ENCODE measurements at regions not wholly inside any gene's neighbourhood (a gene's known extent, or its start where the extent isn't known, plus 50 kb on each side); places are given as distances from the start of the nearest gene placed in this dataset.

DNA sequence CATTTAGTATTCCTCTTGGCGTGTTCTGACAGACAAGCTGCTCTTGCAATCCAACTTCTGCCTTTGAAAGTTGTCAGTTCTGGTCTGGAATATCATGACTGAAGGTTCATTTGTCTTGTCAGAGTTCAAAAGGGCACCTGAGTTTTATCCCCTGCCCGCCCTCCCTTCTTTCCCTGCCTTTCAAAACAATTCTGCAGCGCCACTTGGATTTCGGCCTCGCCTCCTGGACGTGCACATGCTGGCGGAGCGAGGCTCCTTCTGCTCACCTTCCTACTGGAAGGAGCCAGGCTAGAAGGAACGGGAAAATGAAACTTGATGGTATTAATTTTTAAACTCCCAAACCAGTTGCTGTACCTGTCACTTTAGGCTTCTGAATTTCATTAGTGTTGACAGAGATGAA, 55.7 kb upstream of the HDGFL1 start:
- Histone ChIP-seq H3K4me1 (ENCODE audit: insufficient read depth, low read length) (no peaks in the 10 kb centered on the region), H3K4me2 (ENCODE audit: insufficient read depth, low read length) (no peak overlapping the region), H3K9me3 (ENCODE audit: low read depth, low read length) (no peaks in the 10 kb centered on the region), H3K4me3 (ENCODE audit: insufficient read depth, low read length) (no peak overlapping the region), H2AFZ (ENCODE audit: low read length) (no peak overlapping the region), H3K27me3 (ENCODE audit: insufficient read depth, low read length) (no peaks in the 10 kb centered on the region), H3K79me2 (ENCODE audit: insufficient read depth, low read length) (no peaks in the 10 kb centered on the region), H3K36me3 (ENCODE audit: insufficient read depth, low read length) (no peaks in the 10 kb centered on the region), H4K20me1 (ENCODE audit: insufficient read depth, low read length) (no peaks in the 10 kb centered on the region), H3K27ac (ENCODE audit: low read depth, low read length) (no peak overlapping the region)
- DNase-seq (ENCODE audit: insufficient read length, low spot score, missing footprints) = no peak
- TF ChIP-seq, protein P1, sequence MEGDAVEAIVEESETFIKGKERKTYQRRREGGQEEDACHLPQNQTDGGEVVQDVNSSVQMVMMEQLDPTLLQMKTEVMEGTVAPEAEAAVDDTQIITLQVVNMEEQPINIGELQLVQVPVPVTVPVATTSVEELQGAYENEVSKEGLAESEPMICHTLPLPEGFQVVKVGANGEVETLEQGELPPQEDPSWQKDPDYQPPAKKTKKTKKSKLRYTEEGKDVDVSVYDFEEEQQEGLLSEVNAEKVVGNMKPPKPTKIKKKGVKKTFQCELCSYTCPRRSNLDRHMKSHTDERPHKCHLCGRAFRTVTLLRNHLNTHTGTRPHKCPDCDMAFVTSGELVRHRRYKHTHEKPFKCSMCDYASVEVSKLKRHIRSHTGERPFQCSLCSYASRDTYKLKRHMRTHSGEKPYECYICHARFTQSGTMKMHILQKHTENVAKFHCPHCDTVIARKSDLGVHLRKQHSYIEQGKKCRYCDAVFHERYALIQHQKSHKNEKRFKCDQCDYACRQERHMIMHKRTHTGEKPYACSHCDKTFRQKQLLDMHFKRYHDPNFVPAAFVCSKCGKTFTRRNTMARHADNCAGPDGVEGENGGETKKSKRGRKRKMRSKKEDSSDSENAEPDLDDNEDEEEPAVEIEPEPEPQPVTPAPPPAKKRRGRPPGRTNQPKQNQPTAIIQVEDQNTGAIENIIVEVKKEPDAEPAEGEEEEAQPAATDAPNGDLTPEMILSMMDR (IDR thresholded peaks at IDR 0.05; ENCODE audit: extremely low read depth, low read depth, low read length) = no peak

DNA sequence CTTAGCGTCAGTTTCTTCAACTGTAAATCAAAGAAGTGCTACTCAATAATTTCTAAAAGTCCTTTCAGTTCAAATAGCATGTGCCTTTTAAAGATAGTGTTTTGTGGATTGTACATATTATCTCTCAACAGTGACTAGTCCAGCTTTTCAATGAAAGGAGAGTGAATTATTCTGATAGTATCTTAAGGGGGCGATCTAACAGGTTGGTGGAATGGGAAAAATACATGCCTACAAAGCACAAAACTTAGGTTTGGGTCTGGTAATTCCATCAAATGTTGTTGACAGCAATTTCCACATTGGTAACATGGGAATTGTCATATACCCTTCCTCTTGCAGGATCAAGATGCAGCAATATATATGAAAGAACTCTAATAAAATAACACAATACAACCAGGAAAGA, 50.1 kb upstream of the HDGFL1 start:
- H3K4me3 ChIP-seq (ENCODE audit: insufficient read depth, low read length) = no peak overlapping the region
- H3K4me1 ChIP-seq (ENCODE audit: insufficient read depth, low read length) = no peaks in the 10 kb centered on the region
- DNase-seq (ENCODE audit: insufficient read length, low spot score, missing footprints) = no peak
- no peak overlapping the region for H3K27ac ChIP-seq (ENCODE audit: low read depth, low read length)
- no peaks in the 10 kb centered on the region for H4K20me1 ChIP-seq (ENCODE audit: insufficient read depth, low read length)
- H2AFZ ChIP-seq (ENCODE audit: low read length) = no peak overlapping the region
- H3K79me2 ChIP-seq (ENCODE audit: insufficient read depth, low read length) = no peaks in the 10 kb centered on the region
- H3K36me3 ChIP-seq (ENCODE audit: insufficient read depth, low read length) = no peaks in the 10 kb centered on the region
- H3K27me3 ChIP-seq (ENCODE audit: insufficient read depth, low read length) = no peaks in the 10 kb centered on the region
- no peak overlapping the region for H3K4me2 ChIP-seq (ENCODE audit: insufficient read depth, low read length)
- H3K9me3 ChIP-seq (ENCODE audit: low read depth, low read length) = no peaks in the 10 kb centered on the region
- TF ChIP-seq, protein P1 (IDR thresholded peaks at IDR 0.05; ENCODE audit: extremely low read depth, low read depth, low read length) = peak; percentile 6

Measured in osteoblast (primary cell).